C4-2B (cell line): ENCODE measurements at regions not wholly inside any gene's neighbourhood (a gene's known extent, or its start where the extent isn't known, plus 50 kb on each side); places are given as distances from the start of the nearest gene placed in this dataset.

ENCODE experiments used
- H3K27ac ChIP-seq: fragments of 450-650 bp; 2 replicates; pipeline ENCODE4 v1.5.1; 2017
- ZFX ChIP-seq: fragments of 450-650 bp; IDR thresholded peaks from 2 replicates; pipeline ENCODE4 v1.6.1; 2017
- TF ChIP-seq, protein P1 (sequence below): fragments of 450-650 bp; conservative IDR thresholded peaks from 2 replicates; pipeline ENCODE4 v1.5.1; 2017; ENCODE audit warnings: mild to moderate bottlenecking

DNA sequence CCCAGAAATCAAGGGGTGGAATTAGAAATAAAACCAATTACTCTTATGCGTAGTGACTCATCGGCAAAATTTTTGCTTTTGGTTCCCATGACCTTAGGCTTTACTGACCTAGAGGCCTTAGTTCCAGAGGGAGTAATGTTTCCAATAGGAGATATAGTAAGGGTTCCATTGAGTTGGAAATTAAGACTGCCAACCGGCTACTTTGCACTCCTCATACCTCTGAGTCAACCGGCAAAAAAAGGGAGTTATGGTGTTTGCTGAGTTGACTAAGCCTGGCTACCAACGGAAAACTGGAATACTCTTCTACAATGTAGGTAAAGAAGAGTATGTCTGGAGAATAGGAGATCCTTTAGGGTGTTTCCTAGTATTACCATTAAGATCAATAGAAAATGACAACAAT is 919.8 kb downstream of the CENPC start:
- H3K27ac ChIP-seq = no peak overlapping the region
- TF ChIP-seq ZFX = no peak
- TF ChIP-seq, protein P1, sequence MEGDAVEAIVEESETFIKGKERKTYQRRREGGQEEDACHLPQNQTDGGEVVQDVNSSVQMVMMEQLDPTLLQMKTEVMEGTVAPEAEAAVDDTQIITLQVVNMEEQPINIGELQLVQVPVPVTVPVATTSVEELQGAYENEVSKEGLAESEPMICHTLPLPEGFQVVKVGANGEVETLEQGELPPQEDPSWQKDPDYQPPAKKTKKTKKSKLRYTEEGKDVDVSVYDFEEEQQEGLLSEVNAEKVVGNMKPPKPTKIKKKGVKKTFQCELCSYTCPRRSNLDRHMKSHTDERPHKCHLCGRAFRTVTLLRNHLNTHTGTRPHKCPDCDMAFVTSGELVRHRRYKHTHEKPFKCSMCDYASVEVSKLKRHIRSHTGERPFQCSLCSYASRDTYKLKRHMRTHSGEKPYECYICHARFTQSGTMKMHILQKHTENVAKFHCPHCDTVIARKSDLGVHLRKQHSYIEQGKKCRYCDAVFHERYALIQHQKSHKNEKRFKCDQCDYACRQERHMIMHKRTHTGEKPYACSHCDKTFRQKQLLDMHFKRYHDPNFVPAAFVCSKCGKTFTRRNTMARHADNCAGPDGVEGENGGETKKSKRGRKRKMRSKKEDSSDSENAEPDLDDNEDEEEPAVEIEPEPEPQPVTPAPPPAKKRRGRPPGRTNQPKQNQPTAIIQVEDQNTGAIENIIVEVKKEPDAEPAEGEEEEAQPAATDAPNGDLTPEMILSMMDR = no peak

DNA sequence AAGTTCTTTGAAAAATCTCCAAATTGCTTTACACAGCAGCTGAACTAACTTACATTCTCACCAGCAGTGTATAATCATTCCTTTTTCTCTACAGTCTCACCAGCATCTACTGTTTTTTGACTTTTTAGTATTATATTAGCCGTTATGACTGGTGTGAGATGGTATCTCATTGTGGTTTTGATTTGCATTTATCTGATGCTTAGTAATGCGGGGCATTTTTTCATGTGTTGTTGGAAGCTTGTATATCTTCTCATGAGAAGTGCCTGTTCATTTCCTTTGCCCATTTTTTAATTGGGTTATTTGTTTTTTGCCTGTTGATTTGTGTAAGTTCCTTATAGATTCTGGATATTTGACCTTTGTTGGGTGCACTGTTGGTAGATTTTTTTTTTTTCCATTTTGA is 931.7 kb downstream of the CENPC start:
- no peak overlapping the region for H3K27ac ChIP-seq
- TF ChIP-seq, protein P1 = no peak
- TF ChIP-seq ZFX = no peak

DNA sequence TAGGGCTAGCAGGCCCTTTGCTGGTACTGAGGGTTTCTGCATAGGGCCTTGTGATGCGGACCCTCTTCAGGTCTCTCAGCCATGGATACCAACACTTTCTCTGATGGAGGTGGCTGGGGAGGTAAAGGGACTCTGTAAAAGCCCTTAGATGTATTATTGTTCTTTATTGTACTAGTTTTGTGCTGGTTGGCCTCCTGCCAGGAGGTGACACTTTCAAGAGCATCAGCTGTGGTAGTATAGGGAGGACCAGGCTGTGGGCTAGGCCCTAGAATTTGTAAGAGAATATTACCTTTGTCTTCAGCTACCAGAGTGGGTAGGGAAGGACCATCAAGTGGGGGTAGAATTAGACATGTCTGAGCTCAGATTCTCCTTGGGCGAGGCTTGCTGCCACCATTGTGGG is 936.3 kb downstream of the CENPC start:
- no peak for TF ChIP-seq ZFX
- TF ChIP-seq, protein P1 = no peak
- no peak overlapping the region for H3K27ac ChIP-seq

DNA sequence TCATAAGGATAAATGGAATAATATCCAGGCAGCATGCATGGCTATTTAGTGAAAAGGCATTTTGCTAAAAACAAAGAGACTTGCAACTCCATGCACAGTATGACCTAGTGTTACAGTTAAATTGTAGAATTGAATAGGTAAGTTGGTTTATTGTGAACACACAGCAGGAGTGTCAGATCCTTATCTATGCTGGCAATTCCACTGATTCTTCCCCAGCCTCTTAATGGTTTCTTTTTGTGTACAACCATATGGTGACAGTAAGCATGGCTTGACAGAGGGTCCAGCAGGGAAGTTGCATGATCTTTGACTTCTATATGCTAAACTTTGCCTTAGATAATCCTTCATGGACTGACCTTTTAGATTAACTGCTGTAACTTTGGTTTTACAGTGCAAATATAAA is 936.6 kb upstream of the EPHA5 start:
- no peak for TF ChIP-seq ZFX
- TF ChIP-seq, protein P1 = no peak
- H3K27ac ChIP-seq = no peak overlapping the region

DNA sequence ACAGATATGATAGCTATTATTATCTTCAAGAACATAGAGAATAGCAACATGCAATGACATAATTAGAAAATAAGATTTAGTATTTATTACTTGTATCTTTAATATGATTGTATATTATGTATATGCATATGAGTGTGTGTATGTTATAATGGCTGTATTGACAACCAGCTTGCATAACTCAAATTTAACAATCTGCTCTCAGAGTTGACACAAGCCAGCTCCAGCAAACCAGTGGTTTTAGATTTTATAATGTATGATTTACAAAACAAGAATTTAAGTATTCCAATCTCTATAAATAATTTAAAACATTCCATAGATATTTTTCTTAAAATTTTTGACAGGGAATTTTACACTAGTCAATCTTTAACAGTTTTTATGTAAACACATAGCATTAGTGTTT is 935.9 kb upstream of the EPHA5 start:
- H3K27ac ChIP-seq = no peak overlapping the region

DNA sequence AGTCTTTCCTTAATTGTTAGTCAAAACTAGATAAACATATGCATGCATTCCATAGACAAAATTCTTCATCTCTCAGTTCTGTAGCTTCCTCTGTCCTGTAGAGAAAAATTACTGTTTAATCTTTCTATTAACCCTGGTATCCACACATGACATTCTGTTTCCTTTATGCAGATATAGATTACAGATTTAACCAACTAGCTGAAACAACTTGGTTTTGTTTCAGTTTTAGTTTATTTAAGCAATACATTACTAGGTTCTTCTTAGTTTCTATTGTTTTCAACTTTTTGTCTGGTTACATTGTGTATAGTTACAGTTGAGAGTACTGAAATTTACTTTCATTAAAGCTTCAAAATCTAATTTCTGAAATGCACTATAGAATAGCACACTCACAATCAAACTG is 933.9 kb upstream of the EPHA5 start:
- TF ChIP-seq ZFX = no peak
- TF ChIP-seq, protein P1 = no peak
- H3K27ac ChIP-seq = no peak overlapping the region

More for the DNA sequence above, 935.9 kb upstream of the EPHA5 start:
- TF ChIP-seq ZFX = no peak
- TF ChIP-seq, protein P1 = no peak

DNA sequence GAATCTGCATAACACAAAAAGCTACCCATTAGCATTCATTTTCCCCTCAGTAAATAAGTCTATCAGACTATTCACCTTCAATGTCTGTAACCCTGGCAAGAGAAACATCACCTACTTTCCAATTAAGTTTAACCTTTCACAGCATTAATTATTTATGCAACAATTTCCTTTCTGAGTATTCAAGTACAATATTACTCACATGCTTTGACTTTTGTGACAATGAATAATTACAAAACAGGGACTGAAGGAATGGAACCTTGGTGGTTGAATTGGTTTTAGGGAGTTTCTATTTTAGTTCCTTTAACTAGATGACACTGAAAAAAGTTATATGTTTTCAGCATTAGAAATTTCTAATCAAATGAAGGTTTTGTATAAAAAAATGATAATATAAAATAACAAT is 932.3 kb upstream of the EPHA5 start:
- TF ChIP-seq ZFX = no peak
- H3K27ac ChIP-seq = no peak overlapping the region

DNA sequence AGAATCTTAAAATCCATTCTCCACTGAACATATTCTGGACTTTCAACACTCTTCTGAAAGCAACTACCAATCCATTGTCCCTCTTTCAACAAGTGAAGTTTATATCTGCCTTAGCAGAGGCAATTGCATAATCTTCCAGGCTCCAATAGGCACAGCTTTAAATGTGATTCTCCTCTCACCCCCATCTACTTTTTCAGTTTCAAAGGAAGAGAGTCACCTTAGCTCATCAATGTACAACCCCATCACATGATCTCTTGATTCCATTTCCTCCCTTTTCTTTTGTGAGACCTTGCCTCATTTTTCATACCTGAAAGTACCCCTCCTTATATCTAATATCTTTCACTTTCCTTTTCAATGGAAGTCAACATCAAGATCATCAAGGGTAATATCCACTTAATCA is 921.7 kb upstream of the EPHA5 start:
- TF ChIP-seq ZFX = no peak
- TF ChIP-seq, protein P1 = no peak
- H3K27ac ChIP-seq = no peak overlapping the region
